SK-N-MC (cell line): ENCODE measurements at regions not wholly inside any gene's neighbourhood (a gene's known extent, or its start where the extent isn't known, plus 50 kb on each side); places are given as distances from the start of the nearest gene placed in this dataset.

ENCODE experiments used
- EZH2 ChIP-seq: fragments of 200-600 bp; sonication (generic); IDR thresholded peaks from one replicate; pipeline ENCODE4 v1.6.1; 2017; ENCODE audit warnings: antibody characterized with exemption
- POLR2AphosphoS5 ChIP-seq: IDR thresholded peaks from 2 replicates; pipeline ENCODE4 v1.6.1; 2012; ENCODE audit warnings: mild to moderate bottlenecking, low read depth, low read length, borderline replicate concordance

DNA sequence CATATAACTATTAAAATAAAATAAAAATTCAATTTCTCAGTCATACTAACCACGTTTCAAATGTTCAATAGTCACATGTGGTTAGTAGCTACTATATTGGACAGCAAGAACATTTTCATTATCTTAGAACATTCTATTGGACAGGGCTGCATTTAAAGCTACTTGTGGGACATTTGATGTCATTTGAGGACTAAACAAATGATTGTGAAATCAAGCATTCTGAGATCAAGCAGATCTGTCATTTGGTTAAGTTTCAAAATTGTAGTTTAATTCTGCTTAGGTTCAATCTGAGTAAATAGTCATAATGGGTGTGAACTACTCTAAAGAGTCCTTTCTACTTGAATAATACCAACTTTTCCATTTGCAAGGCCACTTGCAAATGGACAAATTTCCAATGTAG, 226.9 kb upstream of the C9orf72 start:
- TF ChIP-seq EZH2 (no peak), POLR2AphosphoS5 (no peak)
